LHCN-M2 (cell line): ENCODE measurements at regions not wholly inside any gene's neighbourhood (a gene's known extent, or its start where the extent isn't known, plus 50 kb on each side); places are given as distances from the start of the nearest gene placed in this dataset.
"Not testable (repeated sequence)": the region's sequence is repeated elsewhere in the genome, so short reads cannot be mapped to it uniquely, and the experiment has no call there.

Source experiments
- DNase-seq: peaks from one replicate; pipeline ENCODE4 v3.0.0-alpha.2; 2012; ENCODE audit warnings: low read depth

- DNase-seq, result no peak
Measured at GRCh38 chr5:29485333-29485732, 1708.2 kb upstream of the CDH6 start.

GRCh38 chr5:29469581-29469980, 1723.9 kb upstream of the CDH6 start:
- DNase-seq, result no peak

- DNase-seq, result no peak
Measured at GRCh38 chr5:29462241-29462640, 1731.2 kb upstream of the CDH6 start.

- DNase-seq, result no peak
Measured at GRCh38 chr5:29460971-29461559, 1732.4 kb upstream of the CDH6 start.

- not testable (repeated sequence) for DNase-seq
Measured at GRCh38 chr5:29451004-29451403, 1742.5 kb upstream of the CDH6 start.

DNA sequence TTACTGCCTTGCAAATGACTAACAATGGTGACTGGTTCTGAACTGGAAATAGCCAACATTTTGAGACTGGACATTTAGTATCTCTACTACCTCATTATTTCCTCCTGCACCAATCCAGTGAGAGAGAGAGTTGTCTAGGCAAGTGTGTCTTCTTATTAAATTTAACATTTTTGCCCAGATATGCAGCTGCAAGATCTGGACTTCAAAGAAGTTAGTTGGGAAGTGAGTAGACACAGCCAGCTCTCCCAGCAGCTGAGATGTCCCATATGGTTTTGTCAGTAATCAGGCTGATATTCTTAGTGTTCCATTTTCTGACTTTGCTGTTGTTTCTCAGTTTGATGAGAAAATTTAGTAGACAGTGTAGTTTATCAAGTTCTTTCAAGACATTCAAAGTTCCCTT, 1778.8 kb upstream of the CDH6 start:
- no peak for DNase-seq

DNA sequence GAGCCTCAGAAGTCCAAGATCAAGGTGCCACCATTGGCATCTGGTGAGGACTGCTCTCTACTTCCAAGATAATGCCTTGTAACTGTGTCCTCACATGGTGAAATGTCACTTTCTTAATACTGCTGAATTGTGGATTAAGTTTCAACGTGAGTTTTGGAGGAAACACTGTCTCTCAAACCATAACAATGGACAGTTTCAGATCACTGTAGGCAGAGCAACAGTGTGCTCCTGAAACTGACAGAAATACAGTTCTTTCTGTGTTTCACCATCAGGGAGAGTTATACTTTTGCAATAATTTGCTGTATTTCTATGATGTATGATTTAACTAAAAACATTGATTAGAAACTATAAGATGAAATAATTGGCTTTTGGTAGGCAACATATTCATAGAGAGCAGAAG, 1780.5 kb upstream of the CDH6 start:
- no peak for DNase-seq

GRCh38 chr5:29402270-29402669, 1791.2 kb upstream of the CDH6 start:
- no peak for DNase-seq

GRCh38 chr5:29389993-29390392, 1803.5 kb upstream of the CDH6 start:
- no peak for DNase-seq

DNA sequence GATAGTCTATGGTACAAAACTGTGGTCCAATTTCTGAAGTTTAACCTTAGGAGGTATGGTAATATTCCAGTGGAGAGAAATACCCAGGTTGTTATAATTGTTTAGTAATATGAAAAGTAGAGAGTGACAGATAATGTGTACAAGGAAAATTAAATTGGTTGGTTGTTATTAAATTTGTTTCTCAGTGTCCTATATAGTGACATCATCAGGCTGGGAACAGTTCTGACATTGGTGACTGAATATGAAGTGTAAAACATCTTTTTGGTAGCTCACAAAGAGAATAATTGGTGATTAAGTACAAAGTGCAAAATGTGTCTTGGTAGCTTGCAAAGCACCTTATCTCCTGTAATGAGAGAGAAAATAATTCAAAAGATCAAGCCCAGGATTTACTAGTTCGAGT, 1806.1 kb upstream of the CDH6 start:
- no peak for DNase-seq

DNA sequence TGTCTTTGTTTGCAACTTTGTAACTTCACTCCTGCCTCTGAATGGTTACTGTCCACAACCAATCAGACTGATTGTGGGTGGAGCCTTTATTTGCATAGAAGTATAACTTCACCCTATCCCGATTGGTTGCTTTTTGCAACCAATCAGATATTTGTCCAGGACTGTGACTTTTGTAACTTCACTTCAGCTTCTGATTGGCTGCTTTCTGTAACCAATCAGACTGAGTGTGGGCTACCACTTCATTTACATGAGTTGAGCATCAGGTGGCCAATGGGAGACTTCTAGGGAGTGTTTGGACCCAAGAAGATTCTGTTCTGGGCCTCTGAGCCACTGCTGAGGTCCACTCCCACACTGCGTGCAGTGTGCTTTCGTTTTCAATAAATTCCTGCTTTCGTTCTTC, 1810.7 kb upstream of the CDH6 start:
- no peak for DNase-seq

GRCh38 chr5:29380029-29380428, 1813.5 kb upstream of the CDH6 start:
- no peak for DNase-seq

GRCh38 chr5:29379619-29380018, 1813.9 kb upstream of the CDH6 start:
- no peak for DNase-seq

- DNase-seq, result no peak
Measured at GRCh38 chr5:29378104-29378503, 1815.4 kb upstream of the CDH6 start.

DNA sequence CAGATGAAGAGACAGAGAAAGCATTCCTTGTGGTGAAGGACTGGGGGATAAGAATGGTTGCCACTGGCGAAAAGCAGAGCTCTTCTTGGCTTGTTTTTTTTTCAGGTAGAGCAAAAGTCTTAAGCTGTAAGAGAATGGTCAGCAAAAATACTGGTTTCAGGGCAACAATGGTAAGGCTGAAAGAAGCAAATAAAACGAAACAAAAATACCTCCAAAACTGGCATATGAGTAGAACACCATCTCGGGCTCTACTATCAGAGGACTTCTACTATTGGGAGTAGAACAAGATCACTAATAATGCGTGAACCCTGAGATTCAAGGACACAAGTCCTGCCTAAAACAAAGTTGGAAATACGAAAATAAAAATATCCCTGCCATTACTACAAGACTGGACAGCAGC, 1823.2 kb upstream of the CDH6 start:
- DNase-seq, result no peak

DNA sequence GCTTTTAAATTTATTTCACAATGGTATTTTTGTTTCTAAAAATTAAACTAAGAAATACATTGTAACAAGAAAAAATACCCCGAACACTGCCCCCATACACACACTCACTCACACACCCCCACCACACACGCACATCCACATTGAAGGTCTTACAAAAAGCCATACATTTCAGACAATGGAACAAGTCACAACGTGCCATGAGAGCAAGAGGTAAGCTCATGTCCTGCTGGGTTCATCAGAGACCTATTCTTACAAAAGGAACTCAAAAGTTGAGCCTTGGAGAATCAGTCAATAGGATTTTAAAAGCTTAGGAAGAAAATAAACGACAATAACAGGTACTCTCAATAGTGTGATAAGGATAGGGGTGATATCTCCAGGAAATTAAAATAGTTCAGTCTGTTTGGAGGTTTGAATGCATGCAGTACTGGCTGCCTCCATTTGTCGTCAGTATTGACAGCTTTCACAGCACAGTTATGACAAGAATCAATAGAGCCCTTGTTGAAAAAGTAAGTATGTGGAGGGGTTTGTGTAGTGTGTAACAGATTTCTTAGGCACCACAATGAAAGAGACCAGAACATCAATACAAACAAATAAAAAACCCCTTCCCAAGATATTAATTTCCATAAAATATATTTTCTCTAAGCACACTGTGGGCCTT, 1826.2 kb upstream of the CDH6 start:
- DNase-seq, result no peak

GRCh38 chr5:29351170-29351569, 1842.3 kb upstream of the CDH6 start:
- DNase-seq, result no peak

DNA sequence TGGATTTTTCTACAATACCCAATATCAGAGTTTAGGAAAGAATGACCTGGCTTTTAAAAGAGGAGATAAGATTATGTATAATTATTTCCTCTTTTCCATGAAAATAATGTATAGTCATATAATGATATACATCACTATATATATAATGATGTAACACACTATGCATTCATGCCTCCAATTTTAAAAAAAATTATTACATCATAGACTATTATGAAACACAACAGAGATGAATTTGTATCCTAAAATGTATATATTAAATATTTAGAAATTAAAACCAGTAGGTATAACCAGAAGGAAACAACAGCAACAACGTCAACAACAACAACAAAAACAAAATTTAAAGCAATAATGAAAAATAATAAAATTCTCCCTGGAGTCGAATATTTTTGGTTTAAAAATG, 1856.5 kb upstream of the CDH6 start:
- no peak for DNase-seq

- no peak for DNase-seq
Measured at GRCh38 chr5:29321591-29321990, 1871.9 kb upstream of the CDH6 start.

DNA sequence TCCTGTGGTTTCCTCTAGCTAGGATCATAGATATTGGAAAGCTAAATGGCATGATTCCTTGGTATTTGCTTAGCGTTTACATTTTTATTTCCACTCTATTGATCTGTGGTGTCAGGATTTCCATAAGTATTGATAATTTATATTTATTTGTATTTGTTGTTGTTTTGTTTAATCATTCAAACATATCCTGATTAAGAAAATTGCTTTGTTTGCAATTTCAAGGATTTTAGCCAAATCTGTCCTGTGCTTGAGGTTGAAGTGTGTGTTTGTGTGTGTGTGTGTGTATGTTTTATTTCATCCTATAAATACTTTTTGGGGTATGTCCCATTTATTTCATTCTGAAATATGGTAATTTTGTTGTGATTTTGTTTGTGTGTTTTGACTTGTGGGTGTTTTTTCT, 1884.1 kb upstream of the CDH6 start:
- DNase-seq, result no peak

DNA sequence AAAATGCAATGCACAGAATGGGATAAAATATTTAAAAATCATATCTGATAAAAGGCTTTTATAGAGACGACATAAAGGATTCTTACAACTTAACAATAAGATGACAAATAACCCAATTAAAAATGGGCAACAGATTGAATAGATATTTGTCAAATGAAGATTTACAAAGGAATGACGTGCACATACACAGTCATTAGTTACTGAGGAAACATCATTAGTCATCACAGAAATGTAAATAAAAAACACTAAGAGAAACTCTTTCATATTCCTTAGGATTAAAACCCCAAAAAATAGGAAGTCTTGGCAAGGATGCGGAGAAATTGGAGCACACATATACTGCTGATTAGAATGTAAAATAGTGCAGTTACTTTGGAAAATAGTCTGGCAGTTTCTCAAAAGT, 1886.0 kb upstream of the CDH6 start:
- no peak for DNase-seq

- no peak for DNase-seq
Measured at GRCh38 chr5:29304545-29304944, 1888.9 kb upstream of the CDH6 start.

DNA sequence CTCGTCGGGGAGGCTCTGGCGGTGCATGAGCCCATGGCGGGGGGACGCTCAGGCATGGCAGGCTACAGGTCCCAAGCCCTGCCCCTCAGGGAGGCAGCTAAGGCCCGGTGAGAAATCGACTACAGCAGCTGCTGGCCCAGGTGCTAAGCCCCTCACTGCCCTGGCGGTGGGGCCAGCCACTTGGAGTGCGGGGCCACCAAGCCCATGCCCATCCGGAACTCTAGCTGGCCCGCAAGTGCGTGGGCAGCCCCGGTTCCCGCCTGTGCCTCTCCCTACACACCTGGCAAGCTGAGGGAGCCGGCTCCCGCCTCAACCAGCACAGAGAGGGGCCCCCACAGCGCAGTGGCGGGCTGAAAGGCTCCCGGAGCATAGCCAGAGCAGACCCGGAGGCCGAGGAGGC, 1896.9 kb upstream of the CDH6 start:
- DNase-seq, result no peak

GRCh38 chr5:29277642-29278041, 1915.8 kb upstream of the CDH6 start:
- no peak for DNase-seq
